ENCODE measurements at regions not wholly inside any gene's neighbourhood (a gene's known extent, or its start where the extent isn't known, plus 50 kb on each side); places are given as distances from the start of the nearest gene placed in this dataset.

- DNase-seq (no peak), ATAC-seq (ENCODE audit: poor library complexity) (no peak)
- Mint-ChIP-seq H3K27ac (no peak overlapping the region), H3K4me1 (ENCODE audit: low read depth) (no peaks in the 10 kb centered on the region), H3K27me3 (no peaks in the 10 kb centered on the region), H3K36me3 (ENCODE audit: low read depth) (no peaks in the 10 kb centered on the region), H3K4me3 (no peak overlapping the region), H3K9me3 (peaks cover 8% of the 10 kb centered on the region)
- no peak for TF ChIP-seq CTCF (IDR thresholded peaks at IDR 0.05)
- Histone ChIP-seq H3K27ac (ENCODE audit: low read depth in 1 of 2, low read length in 2 of 2) (no peak overlapping the region), H3K36me3 (ENCODE audit: insufficient read depth, low read length) (no peaks in the 10 kb centered on the region), H3K4me1 (ENCODE audit: insufficient read depth, low read length) (no peaks in the 10 kb centered on the region), H3K9me3 (ENCODE audit: control insufficient read depth in 1 of 2, insufficient read depth in 1 of 2, low read length in 2 of 2) (peaks cover 0 to 4% of the 10 kb centered on the region in 2 experiments), H3K4me3 (ENCODE audit: low read length) (no peak overlapping the region), H3K27me3 (ENCODE audit: control insufficient read depth in 1 of 2, insufficient read depth in 2 of 2, low read length in 2 of 2) (no peaks in the 10 kb centered on the region)
- ChIA-PET CTCF (no interaction called here), POLR2A (no interaction called here)
- intact Hi-C loops (cut with DNase I, micrococcal nuclease), result no loop called here
Observed at GRCh38 chr1:80917225-80917624, 883.5 kb upstream of the ADGRL2 start.

DNA sequence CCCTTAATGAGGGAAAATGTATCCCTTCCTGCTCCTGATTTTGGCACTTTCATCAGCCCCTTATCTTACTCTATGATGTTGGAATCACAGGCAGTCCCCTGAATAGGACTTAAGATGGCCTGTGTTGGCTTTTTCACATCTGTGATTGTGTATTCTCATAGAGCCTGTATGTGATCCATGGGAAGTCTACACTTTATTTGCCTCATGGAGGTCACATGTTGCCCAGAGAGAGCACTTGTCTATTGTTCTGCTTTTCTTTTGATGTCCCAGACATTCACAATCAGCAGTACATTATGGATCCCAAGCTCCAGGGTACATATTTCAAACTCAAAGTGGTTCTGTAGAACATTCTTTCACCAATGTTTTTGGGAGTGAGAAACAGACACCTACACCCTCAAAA, 885.2 kb upstream of the ADGRL2 start:
- H3K9me3 ChIP-seq (ENCODE audit: control insufficient read depth in 1 of 2, insufficient read depth in 1 of 2, low read length in 2 of 2), result no peaks in the 10 kb centered on the region
- no peaks in the 10 kb centered on the region for H3K4me1 ChIP-seq (ENCODE audit: insufficient read depth, low read length)
- H3K27ac ChIP-seq (ENCODE audit: low read depth in 1 of 2, low read length in 2 of 2), result no peak overlapping the region
- CTCF ChIA-PET, result no interaction called here
- no peak overlapping the region for H3K4me3 Mint-ChIP-seq
- no peak for TF ChIP-seq CTCF (IDR thresholded peaks at IDR 0.05)
- H3K27me3 ChIP-seq (ENCODE audit: control insufficient read depth in 1 of 2, insufficient read depth in 2 of 2, low read length in 2 of 2), result no peaks in the 10 kb centered on the region
- H3K4me1 Mint-ChIP-seq (ENCODE audit: low read depth), result no peaks in the 10 kb centered on the region
- DNase-seq (no peak), ATAC-seq (ENCODE audit: poor library complexity) (no peak)
- intact Hi-C loops (cut with DNase I, micrococcal nuclease), result no loop called here
- H3K27ac Mint-ChIP-seq, result no peak overlapping the region
- H3K36me3 Mint-ChIP-seq (ENCODE audit: low read depth), result no peaks in the 10 kb centered on the region
- H3K36me3 ChIP-seq (ENCODE audit: insufficient read depth, low read length), result no peaks in the 10 kb centered on the region
- POLR2A ChIA-PET, result no interaction called here
- H3K4me3 ChIP-seq (ENCODE audit: low read length), result no peak overlapping the region
- peaks cover 8% of the 10 kb centered on the region for H3K9me3 Mint-ChIP-seq
- H3K27me3 Mint-ChIP-seq, result no peaks in the 10 kb centered on the region

GRCh38 chr1:80910426-80910825, 890.3 kb upstream of the ADGRL2 start:
- Mint-ChIP-seq H3K27me3 (no peaks in the 10 kb centered on the region), H3K4me3 (no peak overlapping the region), H3K4me1 (ENCODE audit: low read depth) (no peaks in the 10 kb centered on the region), H3K27ac (no peak overlapping the region), H3K9me3 (peaks cover 10% of the 10 kb centered on the region), H3K36me3 (ENCODE audit: low read depth) (no peaks in the 10 kb centered on the region)
- POLR2A ChIA-PET, result no interaction called here
- H3K27ac ChIP-seq (ENCODE audit: low read depth in 1 of 2, low read length in 2 of 2), result no peak overlapping the region
- H3K36me3 ChIP-seq (ENCODE audit: insufficient read depth, low read length), result no peaks in the 10 kb centered on the region
- no peaks in the 10 kb centered on the region for H3K4me1 ChIP-seq (ENCODE audit: insufficient read depth, low read length)
- H3K9me3 ChIP-seq (ENCODE audit: control insufficient read depth in 1 of 2, insufficient read depth in 1 of 2, low read length in 2 of 2), result no peaks in the 10 kb centered on the region
- TF ChIP-seq CTCF (IDR thresholded peaks at IDR 0.05), result no peak
- intact Hi-C loops (cut with DNase I, micrococcal nuclease), result no loop called here
- DNase-seq (no peak), ATAC-seq (ENCODE audit: poor library complexity) (no peak)
- H3K4me3 ChIP-seq (ENCODE audit: low read length), result no peak overlapping the region
- no peaks in the 10 kb centered on the region for H3K27me3 ChIP-seq (ENCODE audit: control insufficient read depth in 1 of 2, insufficient read depth in 2 of 2, low read length in 2 of 2)
- CTCF ChIA-PET, result interaction anchor here (1.3 kb wide), 1 partner anchor 15 kb away, joined by 3 read pairs; no protein-coding TSS in a partner anchor
